Middle frontal gyrus (tissue), 1 donor: ENCODE measurements at regions not wholly inside any gene's neighbourhood (a gene's known extent, or its start where the extent isn't known, plus 50 kb on each side); places are given as distances from the start of the nearest gene placed in this dataset.
"Not testable (repeated sequence)": the region's sequence is repeated elsewhere in the genome, so short reads cannot be mapped to it uniquely, and the experiment has no call there.

Source experiments
- DNase-seq: peaks from one replicate; pipeline ENCODE4 v3.0.0-alpha.2; 2015; ENCODE audit warnings: low spot score; ENCODE audit errors: extremely low spot score

DNA sequence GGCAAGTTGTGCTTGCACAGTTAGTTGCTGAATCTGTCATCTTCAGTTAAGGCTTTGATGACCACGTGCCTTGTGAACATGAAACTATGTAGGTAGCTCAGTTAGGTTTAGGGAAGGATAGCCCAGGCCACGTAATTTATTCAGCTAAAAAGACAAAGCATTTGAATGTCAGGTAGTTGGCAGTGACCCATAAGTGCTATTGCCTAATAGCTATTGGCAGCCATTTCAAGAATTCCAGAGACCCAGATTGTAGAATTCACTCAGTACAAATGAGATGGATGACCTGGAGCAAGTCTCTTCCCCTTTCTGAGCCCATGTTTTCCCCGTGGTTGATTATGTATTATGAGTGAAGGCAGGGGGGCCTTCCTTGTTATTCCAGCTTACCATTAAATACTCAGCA, 265.3 kb upstream of the ANO5 start:
- DNase-seq: no peak

DNA sequence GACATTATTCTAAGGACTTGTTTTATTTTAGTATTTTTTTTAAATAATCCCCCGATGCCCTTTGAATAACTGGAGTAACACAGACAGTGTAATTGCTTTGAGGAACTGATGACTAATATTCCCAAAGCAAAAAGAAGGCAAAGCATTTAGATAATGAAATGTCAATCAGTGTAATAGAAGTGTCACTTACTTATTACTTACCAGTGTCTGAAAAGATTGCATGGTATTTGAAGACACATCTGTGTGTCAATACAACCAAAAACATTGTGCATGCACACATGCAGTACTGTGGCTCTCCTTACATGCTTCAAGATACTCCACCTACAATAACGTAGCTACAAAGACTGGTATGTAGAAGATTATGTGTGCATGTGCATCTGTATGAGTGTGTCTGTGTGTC, 264.0 kb upstream of the ANO5 start:
- DNase-seq: no peak

DNA sequence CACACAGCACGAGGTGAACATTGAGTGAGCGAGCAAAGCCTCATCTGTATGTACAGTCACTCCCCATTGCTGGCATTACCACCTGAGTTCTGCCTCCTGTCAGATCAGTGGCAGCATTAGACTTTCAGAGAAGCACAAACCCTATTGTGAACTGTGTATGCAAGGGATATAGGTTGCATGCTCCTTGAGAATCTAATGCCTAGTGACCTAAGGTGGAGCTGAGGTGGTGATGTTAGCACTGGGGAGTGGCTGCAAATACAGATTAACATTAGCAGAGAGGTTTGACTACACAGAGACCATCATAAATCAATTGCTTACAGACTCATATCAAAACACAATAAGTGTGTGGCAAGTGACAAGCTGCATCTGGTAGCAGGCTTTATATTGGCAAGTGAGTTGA, 262.5 kb upstream of the ANO5 start:
- DNase-seq: no peak

DNA sequence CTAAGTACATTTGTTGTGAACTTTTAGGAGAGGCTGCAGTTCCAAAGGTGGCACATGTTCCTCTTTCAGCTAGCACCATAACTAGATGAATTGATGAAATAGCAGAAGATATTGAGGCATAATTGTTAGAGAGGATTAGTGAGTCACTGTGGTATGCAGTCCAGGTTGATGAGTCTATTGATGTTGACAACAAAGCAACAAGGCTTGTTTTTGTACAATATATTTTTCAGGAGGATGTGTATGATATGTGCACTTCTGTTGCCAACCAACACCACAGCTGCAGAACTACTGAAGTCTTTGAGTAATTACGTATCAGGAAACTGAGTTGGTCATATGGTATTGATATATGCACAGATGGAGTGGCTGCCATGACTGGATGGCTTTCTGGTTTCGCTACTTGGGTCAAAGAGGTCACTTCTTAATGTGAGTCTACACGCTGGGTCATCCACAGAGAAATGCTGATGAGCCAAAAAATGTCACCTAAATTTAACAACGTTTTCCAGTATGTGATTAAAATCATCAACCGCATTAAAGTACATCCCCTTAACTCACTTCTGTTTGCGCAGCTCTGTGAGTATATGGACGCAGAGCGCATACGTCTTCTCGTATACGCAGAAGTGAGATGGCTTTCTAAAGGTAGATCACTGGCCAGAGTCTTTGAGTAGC, 261.3 kb upstream of the ANO5 start:
- DNase-seq: no peak

DNA sequence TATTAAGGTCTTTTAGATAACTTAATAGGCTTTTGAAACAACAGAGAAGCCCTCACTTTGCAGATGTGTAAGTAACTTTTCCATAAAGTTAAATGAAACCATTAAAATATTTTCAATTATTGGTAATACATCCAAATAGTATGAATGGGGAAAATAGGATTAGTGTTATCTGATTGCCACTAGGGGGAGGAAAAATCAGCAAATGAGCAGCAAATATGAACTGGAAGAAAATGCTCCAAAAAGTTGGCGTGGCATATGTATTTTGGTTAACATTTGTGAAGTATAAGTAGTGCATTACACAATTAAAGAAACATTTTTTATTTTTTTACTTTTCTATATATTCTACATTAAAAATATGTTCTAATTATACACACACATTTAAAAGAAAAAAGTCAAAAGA, 259.8 kb upstream of the ANO5 start:
- DNase-seq: no peak

DNA sequence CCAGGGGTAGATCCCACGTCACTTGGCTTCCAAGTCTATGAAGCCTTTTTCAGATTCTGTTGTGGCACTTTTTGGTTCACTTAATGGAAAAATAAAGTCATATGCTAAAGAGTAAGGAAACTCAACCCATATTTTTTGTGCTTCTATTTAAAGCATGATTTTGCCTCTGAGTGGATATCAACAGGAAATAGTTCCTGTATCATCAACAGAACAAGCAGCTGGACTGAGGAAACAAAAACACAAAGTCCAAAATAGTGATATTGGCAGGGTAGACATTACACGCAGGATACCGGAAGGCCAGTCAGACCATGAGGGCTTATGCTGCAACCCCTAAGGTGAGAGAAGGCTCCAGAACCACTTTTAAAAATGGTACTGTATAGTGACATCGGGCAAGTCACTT, 248.3 kb upstream of the ANO5 start:
- DNase-seq: no peak

DNA sequence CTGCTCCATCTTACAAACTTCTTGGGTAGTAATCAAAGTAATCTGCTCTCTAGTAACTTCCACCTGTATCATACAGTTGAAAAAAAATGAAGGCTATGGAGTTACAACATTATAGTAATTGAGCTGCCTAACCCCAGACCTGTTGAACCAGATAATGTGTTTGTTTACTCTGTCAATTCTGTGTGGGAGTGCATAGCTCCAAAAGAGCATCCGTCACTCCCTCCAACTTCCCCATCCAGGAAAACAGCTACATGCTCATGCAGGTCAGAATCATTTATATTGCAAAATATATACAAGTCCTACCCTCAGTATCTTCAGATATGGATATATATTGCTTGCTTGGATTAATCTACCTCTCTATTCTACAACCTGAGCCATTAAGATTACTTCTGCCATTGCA, 244.0 kb upstream of the ANO5 start:
- DNase-seq: no peak

DNA sequence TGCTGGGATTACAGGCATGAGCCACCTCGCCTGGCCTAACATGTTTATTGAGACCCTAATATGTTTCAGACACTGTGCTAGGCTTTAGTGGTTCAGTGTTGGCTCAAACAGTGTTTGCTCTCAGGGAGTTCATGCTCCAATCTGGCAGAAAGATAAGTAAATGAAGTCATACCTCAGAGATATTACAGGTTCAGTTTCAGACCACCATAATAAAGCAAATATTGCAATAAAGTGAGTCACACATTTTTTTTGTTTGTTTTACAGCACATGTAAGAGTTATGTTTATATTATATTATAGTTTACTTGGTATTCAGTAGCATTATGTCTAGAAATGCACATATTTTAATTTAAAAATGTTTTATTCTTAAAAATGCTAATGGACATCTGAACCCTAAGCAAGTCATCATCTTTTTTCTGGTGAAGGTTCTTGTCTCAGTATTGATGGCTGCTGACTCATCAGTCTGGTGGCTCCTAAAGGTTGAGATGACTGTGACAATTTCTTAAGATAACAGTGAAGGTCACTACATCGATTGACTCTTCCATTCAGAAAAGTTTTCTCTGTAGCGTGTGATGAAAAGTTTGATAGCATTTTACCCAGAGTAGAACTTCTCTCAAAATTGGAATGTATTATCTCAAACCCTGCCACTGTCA, 243.0 kb upstream of the ANO5 start:
- no peak for DNase-seq

DNA sequence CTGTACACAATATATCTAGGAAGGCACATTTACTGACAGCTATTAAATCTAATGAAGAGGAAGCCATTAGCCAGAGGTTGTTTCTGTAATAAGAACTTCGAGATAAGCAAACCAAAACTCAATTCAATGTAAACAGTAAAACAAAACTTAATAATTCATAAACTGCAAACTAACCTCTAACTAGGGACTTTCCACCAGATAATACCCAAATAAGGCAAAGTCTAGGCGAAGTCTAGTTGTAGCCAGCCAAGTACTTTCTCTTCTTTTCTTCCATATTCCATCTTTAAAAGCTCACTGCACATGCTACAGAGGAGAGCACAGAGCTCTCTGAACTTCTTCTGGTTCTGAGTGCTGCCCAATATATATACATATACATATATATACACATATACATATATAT, 229.9 kb upstream of the ANO5 start:
- DNase-seq: no peak

DNA sequence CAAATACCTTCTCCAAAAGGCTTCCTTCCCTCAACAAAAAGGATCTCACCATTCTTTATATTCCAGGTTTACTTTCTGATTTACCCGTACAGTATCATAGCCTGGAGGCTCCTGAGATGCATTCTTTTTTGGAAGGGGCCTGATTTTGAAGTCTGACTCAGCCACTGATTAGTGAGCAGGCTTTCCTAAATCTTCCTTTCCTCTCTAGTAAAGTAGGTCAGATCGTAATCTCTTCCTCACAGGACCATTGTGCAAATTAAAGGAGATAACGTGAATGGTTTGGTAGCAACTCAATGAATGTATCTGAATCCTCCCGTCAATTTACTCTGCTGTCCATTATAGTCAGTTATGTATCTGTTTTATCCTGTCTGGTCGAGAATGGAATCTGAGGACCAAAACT, 227.7 kb upstream of the ANO5 start:
- no peak for DNase-seq

DNA sequence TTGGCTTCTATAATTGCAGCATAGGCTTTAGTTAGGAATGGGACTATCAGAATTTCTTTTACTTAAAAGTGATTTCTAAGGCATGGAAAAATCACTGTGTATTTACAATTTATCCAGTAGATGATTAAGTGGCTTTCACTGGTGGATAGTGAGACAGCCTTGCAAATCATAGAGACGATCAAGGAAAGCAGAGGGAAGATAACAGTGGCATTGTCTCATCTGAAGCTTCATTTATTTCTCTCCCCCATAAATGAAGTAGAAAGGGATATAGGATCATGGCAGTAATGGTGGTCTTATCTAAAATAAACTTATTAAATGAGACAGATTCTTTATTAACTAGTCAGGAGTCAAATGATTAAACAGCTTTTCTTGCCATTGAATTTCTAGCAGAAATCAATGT, 224.2 kb upstream of the ANO5 start:
- no peak for DNase-seq

DNA sequence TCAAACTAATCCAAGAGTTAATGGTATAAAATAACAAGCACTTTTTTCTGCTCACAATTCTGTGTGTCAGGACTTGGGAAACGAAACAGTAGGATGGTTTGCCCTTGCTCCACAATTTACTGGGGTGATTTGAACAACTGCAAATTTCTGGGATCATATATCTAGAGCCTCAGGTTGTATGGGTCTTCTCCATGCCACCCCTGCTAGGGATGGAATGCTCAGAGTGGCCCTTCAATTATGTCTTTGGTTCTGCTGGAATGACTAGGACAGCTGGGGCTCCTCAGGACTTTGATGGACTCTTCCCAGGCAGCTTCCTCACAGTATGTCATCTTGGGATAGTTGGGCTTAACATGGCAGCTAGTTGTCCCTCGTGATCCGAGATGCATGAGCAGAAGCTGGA, 223.0 kb upstream of the ANO5 start:
- DNase-seq: no peak

DNA sequence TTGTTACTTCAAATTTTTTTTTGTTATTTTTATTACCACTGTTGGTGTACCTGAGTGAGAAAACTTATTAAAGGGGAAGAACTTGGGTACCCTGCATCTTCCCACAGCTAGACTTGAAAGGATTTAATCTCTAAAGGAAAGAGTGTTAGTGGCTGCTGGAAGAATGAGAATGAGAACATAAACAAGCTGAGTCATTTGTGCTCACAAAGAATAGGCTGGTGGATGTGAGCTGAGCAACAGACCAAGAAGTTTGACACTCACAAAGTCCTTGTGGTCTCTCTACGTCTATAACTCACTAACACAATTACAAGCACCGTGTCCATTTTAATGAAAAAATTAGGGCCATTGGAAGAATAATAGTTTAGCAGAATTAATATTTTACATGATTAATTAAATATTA, 217.6 kb upstream of the ANO5 start:
- DNase-seq: no peak

DNA sequence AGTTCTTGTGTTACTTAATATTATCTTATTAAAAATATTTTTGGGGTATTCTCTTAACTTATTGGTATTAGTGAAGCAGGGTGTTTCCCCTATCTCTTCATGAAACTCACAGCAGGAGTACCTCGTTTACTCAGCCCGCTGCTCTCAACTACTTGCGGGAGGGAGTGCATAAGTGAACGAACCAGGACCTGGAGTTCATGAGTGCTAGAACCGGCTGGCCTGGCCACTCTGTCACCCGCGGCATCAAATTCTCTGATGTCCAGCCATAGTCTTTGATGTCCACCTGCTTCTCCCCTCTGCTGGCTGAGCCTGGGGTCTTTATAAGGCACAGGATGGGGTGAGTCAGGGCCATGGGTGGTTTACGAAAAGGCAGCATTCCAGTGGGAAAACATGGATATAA, 216.7 kb upstream of the ANO5 start:
- DNase-seq: no peak

DNA sequence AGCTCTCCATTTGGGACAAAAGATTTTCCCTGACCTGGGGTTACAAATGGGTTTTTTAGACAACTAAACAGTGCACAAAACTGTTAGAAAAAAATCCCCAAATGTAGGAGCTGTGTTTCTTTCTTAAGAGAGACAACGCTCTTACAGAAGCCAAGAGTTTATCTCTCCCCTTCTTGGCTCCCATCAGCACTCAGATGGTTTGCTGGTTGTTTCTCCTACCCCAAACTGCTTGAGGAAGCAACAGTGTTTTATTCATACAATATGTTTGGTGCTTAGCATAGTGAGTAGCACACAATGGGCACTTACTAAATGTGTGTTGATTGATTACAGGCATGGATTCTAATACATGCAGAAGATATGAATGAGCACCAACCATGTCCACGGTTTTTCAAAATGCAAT, 209.5 kb upstream of the ANO5 start:
- no peak for DNase-seq

DNA sequence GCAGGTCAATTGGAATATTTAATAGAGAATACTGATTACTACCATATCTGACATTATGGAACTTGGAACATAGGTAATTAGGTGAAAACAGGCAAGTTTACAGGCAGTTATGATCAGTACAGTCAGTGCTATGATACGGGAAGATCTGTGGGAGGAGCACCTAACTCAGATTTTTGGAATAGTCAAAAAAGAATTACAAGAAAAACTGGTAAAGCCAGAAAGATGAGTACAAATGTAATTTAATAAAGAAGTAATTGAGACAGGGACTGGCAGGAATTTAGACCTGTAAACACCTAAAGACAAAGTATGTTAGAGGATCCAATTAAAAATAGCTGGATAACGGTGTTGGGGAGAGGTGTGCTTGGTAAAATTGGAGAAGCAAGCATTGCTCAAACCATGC, 206.5 kb upstream of the ANO5 start:
- DNase-seq: no peak

DNA sequence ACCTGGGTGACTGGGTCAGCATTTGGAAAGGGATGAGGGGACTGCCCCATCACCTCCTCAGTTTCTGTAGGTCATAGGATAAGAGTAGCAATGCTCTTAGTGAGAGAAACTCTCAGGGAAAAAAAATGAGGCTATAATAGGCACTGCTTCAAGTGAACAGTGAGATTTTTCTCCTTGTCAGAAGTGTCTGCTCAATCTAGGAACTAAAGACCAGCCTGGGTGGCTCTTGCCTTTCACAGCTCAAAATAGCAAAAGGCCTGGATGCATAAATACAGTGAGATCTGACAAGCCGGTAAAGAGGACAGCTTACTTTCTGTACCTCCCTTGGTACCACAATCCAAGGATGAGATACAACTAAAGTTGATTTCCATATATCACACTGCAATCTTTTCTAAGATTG, 205.6 kb upstream of the ANO5 start:
- no peak for DNase-seq

DNA sequence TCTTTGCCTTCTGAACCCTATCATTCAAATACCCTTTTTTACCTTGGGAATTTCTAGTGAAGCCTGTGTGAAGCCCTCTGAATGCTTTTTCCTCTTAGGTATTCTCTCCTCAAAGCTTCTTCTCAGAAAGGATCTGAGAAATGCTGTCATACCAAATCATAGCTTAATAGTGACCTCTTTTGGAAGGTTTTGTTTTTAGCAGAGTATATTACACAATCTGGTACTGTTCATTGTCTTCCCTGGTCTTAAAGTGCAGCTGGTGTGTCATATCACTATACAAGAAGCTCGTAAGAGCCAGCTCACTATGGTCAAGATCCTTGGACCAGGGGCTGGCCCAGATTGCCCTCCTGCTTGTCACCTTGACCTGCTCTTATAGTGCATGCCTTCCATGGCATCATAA, 204.4 kb upstream of the ANO5 start:
- DNase-seq: no peak

DNA sequence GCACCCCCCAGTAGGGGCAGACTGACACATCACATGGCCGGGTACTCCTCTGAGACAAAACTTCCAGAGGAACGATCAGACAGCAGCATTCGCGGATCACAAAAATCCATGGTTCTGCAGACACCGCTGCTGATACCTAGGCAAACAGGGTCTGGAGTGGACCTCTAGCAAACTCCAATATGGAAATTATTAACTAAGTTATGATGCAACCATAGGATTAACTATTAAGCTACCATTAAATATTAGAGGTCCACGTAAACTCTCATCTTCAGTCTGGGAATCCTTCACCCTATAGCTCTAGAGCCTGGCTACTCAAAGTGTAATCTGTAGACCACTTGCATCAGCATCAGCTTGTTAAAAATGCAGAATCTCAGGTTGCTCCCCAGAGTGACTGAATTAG, 191.1 kb upstream of the ANO5 start:
- DNase-seq: not testable (repeated sequence)

DNA sequence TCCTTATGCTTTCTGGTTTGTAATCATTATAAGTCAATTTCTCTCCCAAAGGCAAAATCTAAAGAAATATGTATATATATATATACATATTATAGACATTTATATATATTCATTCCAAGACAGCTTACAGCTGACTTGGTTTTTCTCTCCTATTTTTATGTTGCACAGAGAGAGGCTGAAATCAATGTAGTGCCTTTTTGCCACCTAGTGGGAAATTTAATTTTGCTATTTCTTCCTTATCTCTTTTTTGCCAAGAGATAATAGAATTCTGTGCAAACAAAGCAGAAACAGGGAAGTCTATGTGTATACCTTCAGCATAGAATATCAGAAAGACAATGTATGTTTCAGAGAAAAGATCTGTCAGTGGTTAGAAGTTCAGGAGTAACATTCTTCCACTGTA, 186.0 kb upstream of the ANO5 start:
- DNase-seq: no peak

DNA sequence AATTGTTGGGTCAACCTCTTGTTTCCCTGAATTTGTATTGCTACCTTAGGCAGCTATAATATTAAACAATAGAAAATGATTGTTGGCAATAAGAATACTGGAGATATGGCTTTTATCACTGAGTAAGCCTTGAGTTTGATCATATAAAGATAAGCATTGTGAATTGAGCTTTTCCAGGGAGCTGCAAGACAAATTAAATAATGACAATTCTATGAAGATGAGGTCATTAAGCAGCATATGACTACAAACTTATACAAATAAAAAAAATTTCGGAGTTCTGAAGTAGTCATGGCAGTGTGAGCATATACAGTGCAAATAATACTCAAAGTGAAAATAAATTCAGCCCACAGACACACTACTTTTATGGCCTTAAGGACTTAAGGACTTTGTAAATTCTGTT, 161.1 kb upstream of the ANO5 start:
- DNase-seq: no peak

DNA sequence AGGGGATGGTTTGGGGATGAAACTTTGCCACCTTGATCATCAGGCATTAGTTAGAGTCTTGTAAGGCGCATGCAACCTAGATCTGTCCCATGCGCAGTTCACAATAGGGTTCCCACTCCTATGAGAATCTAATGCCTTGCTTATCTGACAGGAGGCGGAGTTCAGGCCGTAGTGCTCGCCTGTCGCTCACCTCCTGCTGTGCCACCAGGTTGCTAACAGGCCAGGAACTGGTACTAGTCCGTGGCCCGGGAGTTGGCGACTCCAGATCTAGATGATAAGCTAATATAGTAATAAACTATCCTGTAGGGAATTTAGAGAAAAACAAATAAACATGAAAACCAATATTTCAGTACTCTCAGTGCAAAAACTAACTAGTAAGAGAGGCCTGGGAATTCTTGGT, 155.4 kb upstream of the ANO5 start:
- no peak for DNase-seq

DNA sequence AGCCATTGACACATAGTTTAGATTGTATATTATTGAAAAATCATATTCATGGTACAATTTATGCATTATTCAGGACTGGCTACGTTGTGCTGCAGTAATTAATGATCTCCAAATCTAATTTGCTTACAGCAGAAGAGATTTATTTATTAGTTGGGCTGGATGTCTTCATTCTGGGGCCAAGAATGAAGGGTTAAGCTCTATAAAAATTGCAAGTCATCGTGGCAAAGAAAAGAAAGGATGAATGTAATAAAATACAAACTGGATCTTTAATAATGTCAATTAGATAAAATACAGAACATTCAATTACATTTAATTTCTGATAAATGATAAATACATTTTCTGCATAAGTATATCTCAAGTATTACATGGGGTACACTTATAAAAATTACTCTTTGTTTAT, 151.8 kb upstream of the ANO5 start:
- DNase-seq: no peak

DNA sequence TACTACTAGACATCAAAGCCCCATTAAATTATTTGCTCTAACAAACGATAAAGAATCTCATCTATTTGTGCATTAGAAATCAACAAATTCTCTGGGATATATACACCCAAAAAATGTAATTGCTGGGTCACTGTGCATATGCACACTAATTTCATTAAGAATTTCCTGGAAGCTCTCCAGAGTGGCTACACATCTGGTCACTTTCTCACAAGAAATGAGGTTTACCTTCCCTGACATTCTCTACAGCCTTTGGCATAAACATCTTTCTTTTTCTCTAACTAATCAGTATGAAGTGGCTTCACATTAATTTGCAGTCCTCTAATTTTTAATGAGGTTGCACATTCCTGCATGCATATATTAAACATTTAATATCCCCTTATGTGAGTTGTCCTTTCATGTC, 150.8 kb upstream of the ANO5 start:
- DNase-seq: no peak
